Lung microvascular endothelial cell (primary cell): ENCODE measurements at regions not wholly inside any gene's neighbourhood (a gene's known extent, or its start where the extent isn't known, plus 50 kb on each side); places are given as distances from the start of the nearest gene placed in this dataset.

ENCODE experiments used
- DNase-seq, 2 donors: peaks; one replicate each; pipeline versions ENCODE4 v3.0.0 to v3.0.0-alpha.2; 2010; ENCODE audit warnings: low read depth in 2 of 2

DNA sequence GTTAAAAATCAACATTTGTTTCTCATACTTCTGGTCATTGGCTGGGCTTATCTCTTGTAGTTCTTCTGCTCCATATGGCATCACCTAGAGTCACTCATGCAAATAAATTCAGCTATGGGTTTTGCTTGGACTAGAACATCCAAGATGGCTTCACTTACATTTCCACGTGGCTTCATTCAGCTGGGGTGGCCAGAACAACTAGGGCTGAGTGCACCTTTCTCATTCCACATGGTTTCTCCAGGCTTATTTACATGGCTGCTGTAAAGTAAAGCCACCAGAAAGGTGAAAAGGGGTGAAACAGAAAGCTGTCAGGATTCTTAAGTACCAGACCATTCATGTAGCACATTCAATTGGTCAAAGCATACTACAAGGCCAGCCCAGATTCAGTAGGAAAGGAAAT, 151.1 kb upstream of the BMP2 start:
- no peak for DNase-seq

DNA sequence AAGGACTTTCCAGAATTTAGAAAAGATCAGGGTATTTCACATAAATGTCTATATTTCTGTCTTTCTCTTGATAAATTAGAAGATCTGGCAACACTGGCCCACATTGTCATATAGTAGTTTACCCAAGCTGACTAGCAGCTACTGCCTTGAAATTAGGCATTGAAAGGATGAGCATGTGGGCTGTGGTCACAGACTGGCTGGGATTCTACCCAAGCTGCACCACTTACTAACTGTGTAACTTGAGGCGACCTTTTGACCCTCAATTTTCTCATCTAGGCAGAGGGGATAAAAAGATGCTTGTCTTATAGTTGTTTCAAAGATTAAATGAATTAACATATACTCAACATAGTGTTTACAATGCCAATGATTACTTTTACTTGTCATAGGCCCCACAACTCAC, 152.7 kb upstream of the BMP2 start:
- DNase-seq, result no peak

DNA sequence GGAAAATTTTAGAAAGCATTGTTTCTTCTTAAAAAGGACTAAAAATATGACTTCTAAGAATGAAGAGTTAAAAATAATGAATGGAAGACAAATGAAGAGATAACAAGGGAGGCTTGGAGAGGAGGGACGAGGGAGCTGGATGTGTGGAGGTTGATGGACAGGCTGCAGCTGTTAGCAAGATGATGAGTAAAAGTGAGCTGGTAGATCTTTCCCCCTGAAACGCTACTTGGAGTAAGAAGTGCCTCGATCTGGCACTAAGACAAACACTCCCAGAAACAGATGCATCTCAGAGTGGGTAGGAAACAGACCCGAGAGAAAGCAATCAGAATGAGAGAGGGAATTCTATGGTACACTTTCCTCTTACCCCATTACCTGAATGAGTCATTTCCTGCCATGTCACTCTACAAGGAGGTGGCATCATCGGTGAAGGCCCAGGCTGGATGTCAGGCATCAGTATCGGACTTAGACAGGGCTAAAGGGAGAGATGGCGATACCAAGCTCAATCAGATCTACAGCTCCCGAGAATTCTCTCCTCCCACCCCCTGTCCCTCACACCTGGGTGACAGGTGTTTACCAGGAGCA, 154.1 kb upstream of the BMP2 start:
- no peak for DNase-seq

DNA sequence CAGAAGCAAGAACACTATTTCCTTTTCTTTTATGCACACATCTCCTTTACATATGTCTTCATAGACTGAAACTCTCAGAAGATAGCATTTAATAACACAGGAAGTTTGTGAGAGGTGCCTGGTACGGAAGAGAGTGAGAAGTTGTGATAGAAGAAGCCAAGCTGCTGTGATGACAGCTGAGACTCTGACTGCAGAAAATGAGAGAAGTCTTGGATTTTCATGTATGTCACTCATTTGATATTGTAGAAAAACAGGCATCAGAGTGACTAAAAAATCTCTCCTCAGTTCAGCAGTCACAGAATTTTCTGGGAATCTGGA, 154.9 kb upstream of the BMP2 start:
- DNase-seq, result no peak

DNA sequence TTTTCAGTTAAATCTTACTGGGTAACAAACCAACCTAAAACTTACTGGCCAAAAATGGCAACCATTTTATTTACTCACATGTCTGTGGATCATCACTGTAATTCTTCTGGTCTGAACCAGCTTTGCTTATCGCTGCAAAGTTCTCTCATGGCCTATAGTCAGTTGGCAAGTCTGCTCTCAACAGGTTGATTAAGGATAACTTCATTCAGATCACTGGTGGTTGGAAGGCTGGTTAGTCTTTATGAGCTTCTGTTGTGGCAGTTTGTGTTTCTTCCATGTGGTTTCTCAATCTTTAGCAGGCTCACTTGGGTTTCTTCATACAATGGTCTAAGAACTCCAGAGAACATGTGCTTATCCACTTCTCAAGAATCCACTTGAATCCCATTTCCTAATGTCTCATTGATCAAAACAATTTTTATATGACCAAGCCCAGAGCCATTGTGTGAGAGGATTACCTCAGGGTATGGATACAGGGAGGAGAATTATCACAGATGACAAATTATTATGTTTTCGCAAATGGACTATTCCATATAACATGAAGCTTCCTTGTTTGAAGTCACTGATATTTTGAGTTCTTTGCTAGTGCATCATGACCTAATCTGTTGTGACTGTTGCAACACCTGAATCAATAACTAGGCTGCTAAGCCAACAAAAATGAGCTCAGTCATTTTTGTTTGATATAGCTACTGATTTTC, 155.4 kb upstream of the BMP2 start:
- no peak for DNase-seq

DNA sequence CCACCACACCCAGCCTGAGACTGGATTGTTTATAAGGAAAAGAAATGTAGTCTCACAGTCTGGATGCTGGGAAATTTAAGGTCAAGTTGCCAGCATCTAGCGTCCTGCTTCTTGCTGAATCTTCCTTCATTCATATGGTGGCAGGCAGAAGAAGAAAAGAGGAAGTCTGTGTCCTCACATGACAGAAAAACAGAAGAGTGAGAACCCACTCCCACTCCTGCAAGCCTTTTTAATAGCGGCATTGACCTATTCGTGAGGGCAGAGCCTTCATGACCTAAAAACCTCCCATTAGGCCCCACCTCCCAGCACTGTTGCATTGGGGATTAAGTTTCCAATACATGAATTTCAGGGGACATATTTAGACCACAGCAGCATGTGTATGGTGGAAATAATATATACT, 160.8 kb upstream of the BMP2 start:
- DNase-seq, result no peak

DNA sequence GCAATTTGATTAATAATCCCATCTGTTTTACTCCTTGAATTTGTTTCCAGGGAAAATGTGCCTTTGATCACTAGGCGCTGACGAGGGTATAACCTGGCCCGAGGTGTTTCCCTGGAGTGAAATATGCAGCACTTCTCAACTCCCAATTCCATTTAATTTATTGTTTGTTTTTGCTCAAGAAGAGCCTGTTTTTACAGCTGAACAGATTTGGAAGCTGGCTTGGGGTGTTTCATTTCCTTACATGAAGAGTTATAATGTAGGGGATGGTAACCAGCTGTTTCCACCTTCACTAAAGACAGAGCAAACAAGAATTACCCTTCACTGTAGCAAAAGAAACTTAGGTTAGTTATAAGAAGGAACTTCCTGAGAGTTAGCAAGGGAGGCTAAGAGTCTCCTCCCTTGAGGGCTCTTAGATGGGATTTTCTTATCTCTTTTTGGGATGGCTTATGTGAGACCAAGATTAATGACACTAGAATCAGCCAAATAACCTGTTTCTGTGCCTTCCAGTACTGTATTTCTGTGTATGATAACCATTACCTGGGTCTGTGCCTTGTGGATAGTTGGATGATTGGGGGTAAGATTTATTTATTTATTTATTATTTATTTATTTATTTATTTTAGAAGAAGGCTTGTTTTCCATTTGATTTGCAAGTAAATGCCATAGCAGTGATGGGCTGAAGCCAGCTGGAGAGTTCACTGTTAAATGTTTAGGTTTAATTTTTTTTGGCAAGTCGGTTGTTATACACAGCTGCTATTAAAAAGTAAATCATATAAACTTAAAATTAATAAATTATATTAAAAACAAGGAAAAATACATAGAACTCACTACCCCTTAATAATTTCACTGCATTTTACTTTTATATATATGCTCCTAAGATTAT, 162.2 kb upstream of the BMP2 start:
- no peak for DNase-seq

DNA sequence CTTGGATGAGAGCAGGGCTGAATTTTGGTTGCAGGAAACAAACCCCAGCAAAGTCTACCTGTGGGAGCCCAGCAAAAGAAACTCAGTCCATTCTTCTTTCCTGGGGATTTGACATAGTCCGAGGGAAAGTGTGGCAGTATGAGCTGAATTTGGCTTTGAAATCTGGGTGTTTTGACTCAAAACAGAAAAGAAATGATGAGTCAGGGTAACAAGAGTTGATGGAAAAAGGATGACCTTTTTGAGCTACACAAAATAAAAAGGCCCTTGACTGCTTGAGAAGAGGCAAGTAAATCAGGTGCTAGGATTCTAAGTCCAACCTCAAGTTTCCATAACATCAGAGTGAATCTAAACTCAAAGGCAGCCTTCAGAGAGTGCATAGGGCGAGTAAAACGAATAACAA, 163.3 kb upstream of the BMP2 start:
- DNase-seq, result no peak

DNA sequence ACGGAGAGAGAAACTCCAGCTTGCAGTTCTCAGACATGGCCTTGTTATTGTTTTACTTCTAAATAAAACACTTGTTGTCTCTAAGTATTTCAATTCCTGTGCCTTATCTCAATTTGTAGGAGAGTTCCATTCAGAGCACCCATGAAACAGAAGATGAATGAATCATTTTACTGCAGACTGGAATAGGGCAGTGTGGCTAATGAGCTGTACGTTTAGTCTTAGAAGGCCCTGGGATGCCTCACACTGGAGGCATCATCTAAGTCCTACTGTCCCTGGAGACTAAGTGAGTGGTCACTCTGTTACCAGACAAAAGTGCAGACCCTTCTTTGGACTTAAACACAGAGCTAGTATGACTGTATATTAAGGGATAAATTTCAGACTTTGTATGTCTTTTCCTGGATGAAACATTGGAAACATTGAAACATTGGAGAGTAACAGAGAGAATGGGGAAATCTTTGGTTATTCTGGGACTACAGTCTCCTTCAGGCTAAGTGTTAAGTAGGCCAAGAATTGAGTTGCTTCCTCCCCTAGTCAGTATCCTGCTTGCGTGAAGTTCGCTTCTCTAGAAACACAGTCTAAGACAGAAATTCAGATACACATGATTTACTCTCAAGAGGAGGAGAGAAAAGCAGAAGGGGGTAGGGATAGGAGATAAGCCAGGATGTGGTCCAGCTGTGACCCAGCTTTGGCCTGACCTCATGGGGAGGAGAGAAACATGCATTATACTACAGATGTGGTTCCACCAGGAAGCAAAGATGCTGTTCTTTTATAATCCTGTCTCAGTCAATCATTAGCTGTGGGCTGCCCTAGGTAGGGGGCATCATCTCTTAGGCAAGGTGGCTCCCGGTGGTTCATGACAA, 167.4 kb upstream of the BMP2 start:
- DNase-seq, result no peak

DNA sequence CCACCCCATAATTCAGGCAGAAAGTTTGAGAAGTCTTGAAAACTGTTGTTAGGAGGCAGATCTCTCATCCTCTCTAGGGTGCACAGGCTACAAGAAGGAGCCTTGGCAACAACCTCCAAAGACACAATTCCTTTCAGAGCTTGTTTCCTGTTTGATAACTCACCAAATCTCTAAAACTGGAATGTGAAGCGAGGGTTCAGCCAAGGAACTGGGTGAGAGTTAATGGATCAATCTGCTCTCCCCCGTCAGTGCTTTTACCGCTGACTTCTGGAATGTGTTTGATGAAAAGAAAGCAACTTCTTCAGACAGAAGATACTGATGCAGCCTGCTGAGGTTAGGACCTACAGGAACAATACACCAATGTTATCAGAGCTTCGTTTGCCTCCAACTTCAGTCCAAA, 171.8 kb upstream of the BMP2 start:
- no peak for DNase-seq

DNA sequence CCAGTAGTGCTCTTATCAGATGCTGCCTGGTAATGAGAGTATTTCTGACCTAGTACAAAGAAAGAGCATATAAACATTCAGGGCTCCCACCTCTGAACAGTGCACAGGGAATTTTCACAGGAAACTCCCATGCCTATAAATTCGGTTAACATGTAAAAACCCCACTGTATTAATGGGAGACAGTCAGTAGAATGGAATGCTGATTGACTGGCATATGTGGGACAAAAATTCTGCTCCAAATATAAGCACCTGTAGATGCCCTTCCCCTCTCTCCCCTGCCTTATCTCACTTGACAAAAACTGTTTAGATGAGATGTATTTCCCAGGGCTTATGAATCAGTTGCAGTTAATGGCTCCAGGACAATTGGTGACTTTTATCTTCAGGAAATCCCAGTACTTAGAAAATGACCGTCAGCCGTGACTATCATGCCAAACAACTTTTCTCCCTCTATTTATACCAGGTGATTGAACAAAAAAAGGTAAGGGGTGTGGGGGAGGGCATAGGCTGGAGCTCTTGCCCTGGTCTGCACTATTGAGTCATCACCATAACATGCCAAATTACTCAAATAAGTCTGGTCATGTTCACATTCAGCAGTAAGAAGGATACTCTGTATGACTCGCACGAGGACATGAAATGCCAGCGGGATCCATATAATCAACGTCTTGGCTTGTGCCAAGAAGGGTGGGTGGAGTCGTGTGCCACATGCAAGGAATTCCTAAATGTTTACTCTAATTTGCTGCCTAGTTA, 176.4 kb upstream of the BMP2 start:
- DNase-seq, result peak in 1 of 2 donors; percentile 49

DNA sequence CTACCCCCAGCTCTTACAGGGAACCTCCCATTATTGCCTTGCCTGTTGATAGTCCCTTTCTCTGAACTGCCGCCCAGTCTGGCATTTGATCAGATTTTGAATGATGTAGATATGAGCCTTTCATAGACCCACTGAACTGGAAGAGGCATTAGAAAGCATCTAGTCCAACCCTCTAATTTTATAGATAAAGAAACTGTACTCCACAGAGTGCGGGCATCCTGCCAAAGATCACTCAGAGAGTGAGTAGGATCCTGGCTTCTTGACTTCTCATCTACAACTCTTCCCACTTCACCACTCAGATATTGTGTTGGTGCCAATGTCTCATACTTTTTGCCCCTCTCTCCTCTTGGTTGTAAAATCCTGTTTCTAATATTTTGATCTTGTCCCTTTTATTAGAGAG, 179.2 kb upstream of the BMP2 start:
- DNase-seq, result no peak

DNA sequence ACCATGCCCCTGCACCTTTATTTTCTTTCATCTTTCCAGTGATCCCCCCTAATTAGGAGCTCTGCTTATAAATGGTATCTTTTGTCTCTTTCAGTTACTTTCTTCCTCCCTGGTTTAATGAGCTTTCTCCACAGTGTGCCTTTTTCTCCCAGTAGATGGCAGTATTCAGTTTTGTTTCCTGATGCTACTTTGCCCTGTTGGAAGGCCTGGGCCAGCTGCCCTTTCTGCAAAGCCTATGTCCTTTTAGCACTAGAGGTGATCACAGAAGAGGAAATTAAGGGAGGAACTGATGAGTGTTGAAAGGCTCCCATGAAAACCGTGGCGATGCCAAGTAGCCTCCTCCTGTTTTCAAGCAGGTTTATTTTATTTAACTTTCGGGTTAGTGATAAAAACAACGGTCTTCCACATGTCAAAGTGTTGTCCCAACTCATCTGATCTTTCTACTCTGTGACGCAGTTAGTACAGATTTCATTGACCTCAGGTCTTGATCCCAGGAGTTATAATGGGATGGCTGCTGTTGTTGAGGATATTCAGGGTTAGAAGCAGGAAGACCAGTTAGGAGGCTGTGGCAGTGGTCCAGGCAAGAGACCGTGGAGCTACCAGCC, 184.2 kb upstream of the BMP2 start:
- DNase-seq, result peak; percentile 52 to 87

DNA sequence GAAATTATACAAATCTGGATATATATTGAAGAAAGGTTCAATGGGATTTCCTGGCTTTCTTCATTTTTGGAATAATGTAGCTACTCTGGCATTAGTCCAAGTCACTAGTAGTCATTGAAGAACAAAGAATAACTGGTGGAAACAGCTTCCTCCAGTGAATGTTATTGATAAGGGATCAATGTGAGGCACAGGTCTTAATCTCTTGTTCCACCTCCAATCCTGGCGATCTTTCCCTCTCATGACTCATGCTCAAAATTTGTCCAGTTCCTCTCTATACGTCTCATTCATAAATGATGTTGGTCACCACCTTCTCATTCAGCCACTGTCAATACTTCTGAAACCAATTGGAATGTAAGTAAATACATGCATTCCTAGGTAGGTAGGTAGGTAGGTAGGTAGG, 185.0 kb upstream of the BMP2 start:
- DNase-seq, result no peak

DNA sequence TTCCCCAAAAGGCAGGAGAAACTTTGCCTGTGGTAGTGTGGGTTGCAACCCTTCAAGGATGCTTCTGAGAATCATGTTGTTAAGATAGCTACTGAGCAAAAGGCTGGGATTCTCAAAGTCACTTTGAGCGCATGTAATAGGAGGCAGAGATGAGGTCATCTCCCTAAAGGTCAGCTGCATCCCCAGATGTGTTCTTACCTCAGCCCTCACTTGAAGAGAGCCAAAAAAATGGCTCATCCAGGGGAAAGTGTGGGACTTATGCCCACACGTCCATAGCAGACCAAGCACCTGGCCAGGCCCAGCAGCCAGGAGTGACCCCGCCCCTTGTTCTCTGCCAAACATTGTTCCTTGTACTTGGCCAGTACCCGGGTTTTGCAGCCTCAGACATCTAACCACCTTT, 187.0 kb upstream of the BMP2 start:
- no peak for DNase-seq

DNA sequence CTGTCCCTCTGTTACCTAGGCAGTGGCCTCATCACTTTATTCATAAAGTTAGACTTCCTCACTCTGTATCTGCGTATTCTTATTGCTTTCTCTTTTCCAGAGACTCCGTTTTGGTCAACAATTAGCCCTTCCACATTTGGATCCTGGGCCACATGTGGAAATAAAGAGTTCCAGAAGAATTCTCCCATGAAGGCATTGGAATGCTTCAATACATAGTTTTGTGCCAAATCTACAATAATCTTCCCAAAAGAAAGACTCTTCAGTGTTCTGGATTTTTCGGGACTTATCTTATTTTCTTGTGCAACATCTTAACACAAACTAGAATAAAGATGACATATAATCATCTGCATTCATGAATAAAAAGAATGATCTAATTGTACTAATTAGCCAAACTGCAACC, 187.7 kb upstream of the BMP2 start:
- no peak for DNase-seq

DNA sequence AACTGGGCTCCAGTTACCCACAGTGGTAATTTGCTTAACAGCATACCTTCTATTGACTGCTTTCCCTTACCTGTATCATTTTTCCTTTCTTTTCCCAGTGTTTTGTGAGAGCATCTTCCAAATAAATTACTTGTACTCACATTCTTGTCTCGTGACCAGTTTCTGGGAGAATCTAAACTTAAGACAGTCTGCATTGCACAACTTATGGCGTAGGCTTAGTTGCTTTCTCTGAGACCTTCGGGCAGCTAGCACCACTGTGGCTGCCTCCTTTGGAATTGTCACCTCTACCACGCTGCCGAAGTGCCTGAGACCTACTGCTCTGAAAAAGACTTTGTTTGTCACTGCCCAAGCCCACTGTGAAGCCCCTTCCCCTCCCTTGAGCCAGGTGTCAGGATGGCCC, 188.1 kb upstream of the BMP2 start:
- no peak for DNase-seq

DNA sequence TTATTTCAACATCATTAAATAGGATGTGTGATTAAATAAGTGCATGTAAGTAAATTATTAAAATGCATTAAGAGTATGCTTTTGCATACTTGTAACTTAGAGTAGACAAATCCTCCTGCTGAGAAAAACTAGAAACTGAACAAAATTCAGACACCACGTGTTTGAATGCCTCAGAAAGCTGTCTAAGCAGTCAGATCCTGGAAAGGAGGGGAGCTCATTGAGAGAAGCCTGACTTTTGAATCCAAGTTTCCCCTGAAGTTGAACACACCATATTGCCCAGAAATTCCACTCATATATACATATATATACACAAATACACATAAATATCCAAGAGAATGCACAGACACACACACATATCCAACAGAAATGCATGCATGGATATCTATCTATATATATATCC, 190.0 kb upstream of the BMP2 start:
- no peak for DNase-seq

DNA sequence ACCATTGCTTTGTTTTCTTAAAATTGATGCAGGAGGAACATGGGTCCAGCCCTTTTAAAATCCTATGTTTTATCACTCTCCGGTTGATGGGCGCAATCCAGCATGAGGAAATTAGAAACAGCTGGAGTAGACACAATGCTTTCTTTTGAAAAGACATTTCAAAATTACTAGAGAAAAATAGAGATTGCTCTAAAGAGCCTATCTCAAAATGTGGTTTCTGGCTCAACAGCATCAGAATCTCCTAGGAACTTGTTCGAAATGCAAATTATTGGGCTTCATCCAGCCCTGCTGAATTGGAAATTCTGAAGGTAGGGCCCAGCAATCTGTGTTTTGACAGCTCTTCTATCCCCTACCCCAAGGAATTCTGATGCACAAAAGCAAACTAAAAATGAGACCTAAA, 190.8 kb upstream of the BMP2 start:
- DNase-seq, result no peak

DNA sequence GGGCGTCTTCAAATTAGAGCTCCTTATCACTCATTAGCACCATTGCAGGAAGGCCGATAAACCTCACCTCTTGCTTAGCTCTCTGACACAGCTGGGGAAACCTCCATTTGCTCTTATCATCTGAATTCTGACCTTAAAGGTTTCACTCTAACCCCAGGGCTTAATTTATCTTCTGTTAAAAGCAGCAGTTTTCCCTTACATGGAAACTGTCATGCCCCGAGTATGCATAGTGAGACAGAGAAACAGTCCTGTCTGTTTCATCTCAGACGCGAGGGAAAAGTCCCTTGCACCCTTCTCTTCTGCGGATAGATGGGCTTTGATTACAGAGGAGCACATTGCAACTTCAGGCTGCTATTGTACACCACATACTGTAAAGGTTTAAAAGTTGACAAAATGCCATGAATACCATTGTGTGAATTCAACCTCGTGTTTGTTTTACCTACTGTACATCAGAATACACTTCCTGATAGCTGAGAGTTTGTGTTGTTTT, 191.5 kb upstream of the BMP2 start:
- DNase-seq, result peak in 1 of 2 donors; percentile 70

DNA sequence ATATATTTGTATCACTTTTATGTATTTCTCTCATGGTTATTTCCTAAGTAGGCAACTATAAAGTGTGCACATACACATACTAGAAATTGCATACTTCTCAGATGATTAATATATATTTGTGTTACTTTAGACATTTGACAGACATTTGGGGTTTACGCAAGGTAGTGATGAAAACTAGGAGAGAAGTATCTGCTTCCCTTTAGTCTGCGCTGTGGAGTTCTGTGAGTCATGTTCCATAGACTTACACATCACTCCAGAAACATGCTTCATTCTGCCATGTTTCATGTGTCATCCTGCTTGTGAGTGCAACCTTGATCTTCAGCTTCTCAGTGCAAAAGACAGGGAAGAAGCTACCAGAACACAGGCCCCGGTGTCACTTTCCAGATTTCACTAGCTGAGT, 200.7 kb upstream of the BMP2 start:
- DNase-seq, result no peak
